HG03432 (cell line): ENCODE measurements at regions not wholly inside any gene's neighbourhood (a gene's known extent, or its start where the extent isn't known, plus 50 kb on each side); places are given as distances from the start of the nearest gene placed in this dataset.
"Not testable (repeated sequence)": the region's sequence is repeated elsewhere in the genome, so short reads cannot be mapped to it uniquely, and the experiment has no call there.

Experiments used
- ATAC-seq: cut with Tn5 transposase; IDR thresholded peaks from one replicate; pipeline ENCODE4 v1.9.1; 2021; ENCODE audit warnings: mild to moderate bottlenecking, moderate library complexity; ENCODE audit not compliant: unreplicated experiment

DNA sequence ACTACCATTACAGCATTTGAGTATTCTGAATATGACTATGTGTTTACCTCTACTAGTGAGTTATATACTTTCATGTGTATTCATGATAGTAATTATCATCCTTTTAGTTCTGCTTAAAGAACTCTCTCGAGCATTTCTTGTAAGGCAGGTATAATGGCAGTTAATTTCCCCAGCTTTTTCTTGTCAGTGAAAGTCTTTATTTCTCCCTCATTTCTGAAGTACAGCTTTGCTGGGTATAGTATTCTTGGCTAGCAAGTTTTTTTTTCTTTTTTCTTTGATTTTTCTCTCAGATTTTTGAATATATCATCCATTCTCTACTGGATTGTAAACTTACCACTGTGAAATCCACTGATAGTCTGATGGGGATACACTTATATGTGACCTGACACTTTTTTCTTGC, 165.9 kb upstream of the ARHGAP5 start:
- ATAC-seq, result no peak

- ATAC-seq, result no peak
These were observed 163.7 kb upstream of the ARHGAP5 start for GRCh38 chr14:31913370-31913769.

- not testable (repeated sequence) for ATAC-seq
These were observed 158.8 kb upstream of the ARHGAP5 start for GRCh38 chr14:31918289-31918688.

GRCh38 chr14:31920001-31920400, 157.1 kb upstream of the ARHGAP5 start:
- no peak for ATAC-seq

DNA sequence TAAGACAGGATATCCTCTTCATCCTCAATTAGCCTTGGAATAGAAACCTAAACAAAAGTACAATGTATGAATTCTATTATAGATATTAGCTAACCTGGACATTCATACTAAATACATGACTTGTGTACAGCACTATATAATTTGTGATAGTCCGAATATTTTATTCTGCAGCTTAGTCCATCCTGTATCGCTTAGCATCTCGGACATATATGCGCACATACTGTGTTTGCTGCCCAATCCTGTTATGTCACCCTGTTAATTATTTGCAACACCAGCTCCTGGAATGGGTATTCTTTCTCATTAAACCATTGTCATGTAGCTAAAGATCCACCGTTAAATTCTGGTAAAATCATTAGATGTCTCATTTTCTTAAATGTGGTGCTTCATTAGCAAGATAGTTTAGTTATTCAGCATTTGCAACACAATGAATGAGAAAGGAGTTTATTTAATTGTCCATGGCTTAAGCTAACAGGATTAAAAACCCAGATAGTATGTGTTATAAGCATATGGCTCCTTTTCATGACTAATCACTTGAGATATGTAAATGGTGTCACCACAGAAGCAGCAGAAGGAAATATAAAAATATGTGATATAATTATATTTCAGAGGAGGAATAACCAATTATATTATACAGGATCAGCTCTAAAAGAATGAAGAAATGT, 156.0 kb upstream of the ARHGAP5 start:
- no peak for ATAC-seq

- ATAC-seq, result no peak
These were observed 155.4 kb upstream of the ARHGAP5 start for GRCh38 chr14:31921721-31922120.

- peak; percentile 54 for ATAC-seq
These were observed 151.0 kb upstream of the ARHGAP5 start for GRCh38 chr14:31926123-31926522.

DNA sequence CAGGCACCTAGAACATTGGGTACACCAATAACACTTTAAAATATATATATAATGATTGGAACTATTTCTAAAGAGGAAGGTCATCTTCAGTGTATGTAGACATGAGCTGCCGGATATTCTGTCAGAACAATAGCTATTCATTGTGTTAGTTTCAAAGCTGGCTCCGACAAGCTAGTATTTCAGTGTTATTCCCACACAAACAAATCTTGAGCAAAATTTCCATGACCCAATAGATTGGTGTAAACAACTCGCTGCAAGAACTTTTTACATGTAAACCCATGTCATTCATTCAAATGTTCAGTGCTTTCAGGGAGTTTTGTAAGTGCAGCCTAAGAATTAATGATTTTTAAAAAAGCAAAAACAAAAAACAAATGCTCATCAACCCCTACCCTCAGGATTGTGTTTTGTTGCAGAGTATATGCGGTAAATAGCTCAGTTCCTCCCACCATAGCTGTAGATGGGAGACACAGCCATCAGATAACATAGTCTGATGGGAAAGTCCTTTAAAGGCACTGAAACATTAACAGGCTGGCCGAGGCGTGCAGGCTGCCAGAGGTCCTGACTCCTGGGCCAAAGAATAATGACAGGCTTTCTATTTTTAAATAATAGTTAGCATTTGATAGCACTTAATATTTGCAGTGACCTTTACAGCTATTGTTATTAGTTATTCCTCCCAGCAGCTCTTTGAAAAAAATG, 150.3 kb upstream of the ARHGAP5 start:
- no peak for ATAC-seq

DNA sequence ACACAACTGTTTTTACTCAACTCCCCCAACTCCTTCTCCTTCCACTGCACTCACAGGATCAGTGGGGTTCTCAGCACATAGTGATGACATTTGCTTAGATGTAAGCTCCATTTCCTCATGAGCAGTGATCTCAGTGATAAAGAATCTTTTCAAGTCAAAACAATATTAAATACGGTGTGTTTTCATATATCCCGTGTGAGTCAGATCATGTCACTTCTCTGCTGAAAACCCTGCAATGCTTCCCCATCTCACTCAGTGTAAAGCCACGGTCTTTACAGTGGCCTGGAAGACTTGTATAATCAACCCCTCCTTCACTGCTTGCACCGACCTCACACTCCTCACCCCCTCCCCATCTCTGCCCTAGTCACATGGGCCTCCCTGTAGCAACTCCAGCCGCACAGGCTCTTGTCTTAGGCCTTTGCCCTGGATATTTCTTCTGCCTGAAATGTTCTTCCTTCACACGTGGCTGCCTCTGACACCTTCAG, 149.7 kb upstream of the ARHGAP5 start:
- ATAC-seq, result no peak

- ATAC-seq, result no peak
These were observed 147.0 kb upstream of the ARHGAP5 start for GRCh38 chr14:31930070-31930469.

DNA sequence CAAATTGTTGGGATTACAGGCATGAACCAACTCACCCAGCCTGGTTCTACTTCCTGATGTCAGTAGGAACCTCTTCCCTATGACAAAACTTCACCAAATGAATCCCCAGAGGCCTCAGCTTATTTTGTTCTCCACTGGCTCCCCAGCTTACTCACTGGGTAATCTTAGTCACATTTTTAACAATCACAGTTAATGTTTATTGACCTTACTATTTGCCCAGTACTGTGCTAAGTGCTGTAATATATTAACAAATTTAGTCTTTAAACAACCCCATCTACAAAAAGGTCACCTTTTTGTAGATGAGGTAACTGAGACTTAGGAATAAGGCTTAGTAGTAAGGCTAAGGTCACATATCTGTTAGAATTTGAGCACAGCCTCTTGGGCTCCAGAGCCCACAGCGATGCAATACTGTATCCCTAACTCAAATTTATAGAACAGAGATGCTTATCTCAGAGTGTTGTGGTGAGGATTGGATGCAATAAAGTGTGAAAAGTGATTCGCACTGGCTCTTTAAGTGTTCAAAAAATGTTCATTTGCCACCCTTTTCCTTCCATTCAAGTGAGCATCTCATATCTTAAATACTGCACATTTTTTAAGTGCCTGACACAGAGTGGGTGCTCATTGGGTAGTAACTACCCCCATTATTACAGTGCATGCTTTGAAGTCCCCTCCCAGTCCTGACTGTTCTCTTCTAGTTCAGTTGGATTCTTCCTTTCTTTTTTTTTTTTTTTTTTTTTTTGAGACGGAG, 146.4 kb upstream of the ARHGAP5 start:
- ATAC-seq, result no peak

GRCh38 chr14:31932675-31933074, 144.4 kb upstream of the ARHGAP5 start:
- ATAC-seq, result no peak

- ATAC-seq, result no peak
These were observed 143.4 kb upstream of the ARHGAP5 start for GRCh38 chr14:31933716-31934115.

GRCh38 chr14:31934767-31935266, 142.3 kb upstream of the ARHGAP5 start:
- ATAC-seq, result no peak

DNA sequence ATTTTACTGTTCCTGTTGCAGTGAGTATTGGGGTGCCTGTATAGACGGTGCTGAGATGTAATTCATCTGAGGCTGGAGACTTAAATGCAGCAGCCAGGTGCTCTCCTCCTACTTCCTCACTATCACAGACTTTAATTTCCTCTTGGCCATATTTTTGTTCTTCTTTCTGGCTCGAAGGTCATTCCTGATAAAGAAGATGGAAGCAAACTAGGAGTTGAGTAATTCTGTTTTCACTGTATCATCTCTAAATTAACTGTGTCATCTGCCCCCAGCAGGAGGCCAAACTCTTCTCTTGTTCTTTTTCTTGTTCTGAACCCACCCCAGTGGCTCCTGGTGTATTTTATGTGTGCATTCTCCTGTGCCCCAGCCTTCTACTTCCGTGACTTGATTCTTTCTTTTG, 141.7 kb upstream of the ARHGAP5 start:
- no peak for ATAC-seq

- ATAC-seq, result no peak
These were observed 141.0 kb upstream of the ARHGAP5 start for GRCh38 chr14:31936115-31936514.

GRCh38 chr14:31937730-31938346, 139.3 kb upstream of the ARHGAP5 start:
- peak; percentile 100 for ATAC-seq

GRCh38 chr14:31939934-31940333, 137.2 kb upstream of the ARHGAP5 start:
- ATAC-seq, result no peak

- no peak for ATAC-seq
These were observed 135.6 kb upstream of the ARHGAP5 start for GRCh38 chr14:31941487-31941886.

DNA sequence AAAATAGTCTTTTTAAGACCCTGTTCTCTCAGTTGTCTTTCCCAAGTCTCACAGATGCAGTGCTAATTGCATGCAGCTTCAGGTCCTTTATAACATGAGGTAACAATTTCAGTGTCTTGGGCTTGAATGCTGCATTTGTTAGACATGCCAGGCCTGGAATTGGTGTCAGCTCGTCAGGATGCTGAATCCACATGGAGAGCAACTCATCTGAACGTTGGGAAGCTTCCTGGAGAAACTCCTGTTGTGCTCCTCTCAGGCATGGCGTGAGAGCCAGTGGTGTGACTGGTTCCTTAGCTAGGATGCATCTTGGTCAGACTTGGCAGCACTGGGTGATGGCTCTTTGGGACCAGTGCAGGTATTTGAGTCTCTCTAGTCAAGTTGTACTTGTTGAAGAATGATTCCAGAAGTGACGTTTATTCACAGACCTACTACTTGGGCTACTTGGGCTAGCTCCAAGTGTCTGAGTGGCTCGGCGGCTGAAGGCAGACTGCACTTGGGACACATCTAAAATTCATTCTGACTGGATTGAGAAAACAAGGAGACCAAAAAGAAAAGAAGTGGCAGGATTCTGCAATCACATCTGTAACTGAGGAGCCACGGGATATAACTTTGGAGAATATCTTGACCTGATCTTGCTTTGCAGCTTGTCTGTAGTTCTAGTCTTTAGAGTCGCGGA, 134.8 kb upstream of the ARHGAP5 start:
- ATAC-seq, result no peak
